OCI-LY7 (cell line): ENCODE measurements at regions not wholly inside any gene's neighbourhood (a gene's known extent, or its start where the extent isn't known, plus 50 kb on each side); places are given as distances from the start of the nearest gene placed in this dataset.

Source experiments
- BruUV-seq: library from RNA; stranded (reverse); fragments of 400-500 nt; replicated peaks from 2 replicates; lab custom pipeline; 2021; lab: Mats Ljungman, UMichigan
- CTCF ChIA-PET: fragments of 300-600 bp; sonication (Branson Sonifier 250); formaldehyde crosslinking; loops from one replicate; lab custom pipeline; 2022; ENCODE audit warnings: antibody characterized with exemption; ENCODE audit not compliant: unreplicated experiment; lab: Charles Lee
- POLR2A ChIA-PET: fragments of 300-600 bp; sonication (Branson Sonifier 250); formaldehyde crosslinking; loops from one replicate; lab custom pipeline; 2022; ENCODE audit warnings: antibody characterized with exemption; lab: Charles Lee
- DNase-seq: peaks from one replicate; pipeline ENCODE4 v3.0.0-alpha.2; 2015; ENCODE audit warnings: low spot score
- H2AFZ ChIP-seq: fragments of 200-600 bp; sonication (generic), shearing (Covaris generic); 2 replicates; pipeline ENCODE4 v1.6.1; 2014; ENCODE audit warnings: mild to moderate bottlenecking, antibody characterized with exemption, low read length, moderate library complexity
- H3K27ac ChIP-seq: fragments of 200-600 bp; sonication (generic); 2 replicates; pipeline ENCODE4 v1.5.1; 2014; ENCODE audit warnings: mixed run types, low read depth, mild to moderate bottlenecking, moderate library complexity, low read length, inconsistent platforms; ENCODE audit not compliant: poor library complexity, severe bottlenecking
- H3K36me3 ChIP-seq: fragments of 200-600 bp; sonication (generic); 2 replicates; pipeline ENCODE4 v1.6.1; 2014; ENCODE audit warnings: mild to moderate bottlenecking, antibody characterized with exemption, low read length, moderate library complexity, mixed read lengths; ENCODE audit not compliant: insufficient read depth
- H3K4me1 ChIP-seq: fragments of 200-600 bp; sonication (generic); 2 replicates; pipeline ENCODE4 v1.5.1; 2014; ENCODE audit warnings: mild to moderate bottlenecking, low read length; ENCODE audit not compliant: insufficient read depth, poor library complexity, severe bottlenecking
- H3K4me2 ChIP-seq: fragments of 200-600 bp; sonication (generic); 2 replicates; pipeline ENCODE4 v1.6.1; 2014; ENCODE audit warnings: mild to moderate bottlenecking, low read length
- H3K4me3 ChIP-seq: fragments of 200-600 bp; sonication (generic); 2 replicates; pipeline ENCODE4 v1.5.1; 2014; ENCODE audit warnings: mild to moderate bottlenecking, low read depth, low read length; ENCODE audit not compliant: poor library complexity, severe bottlenecking
- H3K79me2 ChIP-seq: fragments of 200-600 bp; sonication (generic); 2 replicates; pipeline ENCODE4 v1.6.1; 2016; ENCODE audit warnings: low read depth, mild to moderate bottlenecking, low read length, moderate library complexity, mixed read lengths; ENCODE audit not compliant: insufficient read depth
- H3K9me2 ChIP-seq: fragments of 200-600 bp; sonication (generic); 2 replicates; pipeline ENCODE4 v1.6.1; 2016; ENCODE audit warnings: mild to moderate bottlenecking, low read length, mixed read lengths; ENCODE audit not compliant: insufficient read depth
- H3K9me3 ChIP-seq: fragments of 200-600 bp; sonication (generic); 2 replicates; pipeline ENCODE4 v1.6.1; 2014; ENCODE audit warnings: mild to moderate bottlenecking, mixed run types, low read length, mixed read lengths
- H4K20me1 ChIP-seq: fragments of 200-600 bp; sonication (generic); 2 replicates; pipeline ENCODE4 v1.6.1; 2014; ENCODE audit warnings: mild to moderate bottlenecking, antibody characterized with exemption, low read length, moderate library complexity, mixed read lengths; ENCODE audit not compliant: insufficient read depth
- EZH2phosphoT487 ChIP-seq: fragments of 200-600 bp; sonication (generic); IDR thresholded peaks from 2 replicates; pipeline ENCODE4 v1.6.1; 2018; ENCODE audit warnings: low read depth, borderline replicate concordance, mild to moderate bottlenecking, mixed run types, antibody characterized with exemption, low read length, moderate library complexity, mixed read lengths
- intact Hi-C: fragments of 100-400 bp; cut with micrococcal nuclease; formaldehyde crosslinking; loops from one replicate; pipeline ENCODE4 v1.10.0; 2022; ENCODE audit not compliant: unreplicated experiment
- TF ChIP-seq, protein P1 (sequence below): fragments of 200-600 bp; sonication (generic); conservative IDR thresholded peaks from 2 replicates; pipeline ENCODE4 v1.5.1; 2014; ENCODE audit warnings: mild to moderate bottlenecking, antibody characterized with exemption, low read length, moderate library complexity, mixed read lengths

GRCh38 chr3:152676810-152677379 lies 158.0 kb upstream of the P2RY1 start:
- H3K9me2 ChIP-seq: no peaks in the 10 kb centered on the region
- TF ChIP-seq, protein P1, sequence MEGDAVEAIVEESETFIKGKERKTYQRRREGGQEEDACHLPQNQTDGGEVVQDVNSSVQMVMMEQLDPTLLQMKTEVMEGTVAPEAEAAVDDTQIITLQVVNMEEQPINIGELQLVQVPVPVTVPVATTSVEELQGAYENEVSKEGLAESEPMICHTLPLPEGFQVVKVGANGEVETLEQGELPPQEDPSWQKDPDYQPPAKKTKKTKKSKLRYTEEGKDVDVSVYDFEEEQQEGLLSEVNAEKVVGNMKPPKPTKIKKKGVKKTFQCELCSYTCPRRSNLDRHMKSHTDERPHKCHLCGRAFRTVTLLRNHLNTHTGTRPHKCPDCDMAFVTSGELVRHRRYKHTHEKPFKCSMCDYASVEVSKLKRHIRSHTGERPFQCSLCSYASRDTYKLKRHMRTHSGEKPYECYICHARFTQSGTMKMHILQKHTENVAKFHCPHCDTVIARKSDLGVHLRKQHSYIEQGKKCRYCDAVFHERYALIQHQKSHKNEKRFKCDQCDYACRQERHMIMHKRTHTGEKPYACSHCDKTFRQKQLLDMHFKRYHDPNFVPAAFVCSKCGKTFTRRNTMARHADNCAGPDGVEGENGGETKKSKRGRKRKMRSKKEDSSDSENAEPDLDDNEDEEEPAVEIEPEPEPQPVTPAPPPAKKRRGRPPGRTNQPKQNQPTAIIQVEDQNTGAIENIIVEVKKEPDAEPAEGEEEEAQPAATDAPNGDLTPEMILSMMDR: no peak
- POLR2A ChIA-PET: interaction anchor here (0.7 to 1.0 kb wide), 2 partner anchors 30 to 178 kb away, joined by 3 read pairs; no protein-coding TSS in a partner anchor
- no peak overlapping the region for H3K27ac ChIP-seq
- no peaks in the 10 kb centered on the region for H4K20me1 ChIP-seq
- H3K4me3 ChIP-seq: no peak overlapping the region
- no peak for DNase-seq
- no TSS peak for BruUV-seq
- H3K9me3 ChIP-seq: no peaks in the 10 kb centered on the region
- CTCF ChIA-PET: no interaction called here
- no peaks in the 10 kb centered on the region for H3K4me1 ChIP-seq
- no peak overlapping the region for H2AFZ ChIP-seq
- intact Hi-C loops: no loop called here
- no peak overlapping the region for H3K4me2 ChIP-seq
- no peaks in the 10 kb centered on the region for H3K36me3 ChIP-seq
- no peaks in the 10 kb centered on the region for H3K79me2 ChIP-seq

DNA sequence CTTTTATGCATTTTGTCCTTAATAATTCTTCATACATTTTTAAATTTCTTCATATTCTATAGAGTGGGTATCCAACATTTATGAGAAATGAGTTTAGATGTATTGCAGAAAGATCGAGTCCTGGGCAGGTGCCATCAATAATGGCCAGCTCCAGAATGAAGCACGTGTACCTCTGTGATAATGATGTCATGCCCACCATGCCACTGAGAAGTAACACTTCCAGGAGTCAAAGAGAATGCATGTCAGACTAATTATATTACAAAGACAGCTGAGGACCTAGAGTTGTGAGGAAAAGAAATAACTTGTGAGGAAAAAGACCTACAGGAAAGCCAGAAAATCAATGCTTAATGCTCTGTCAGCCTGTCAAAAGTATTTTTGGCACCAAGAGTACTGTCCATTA lies 157.4 kb upstream of the P2RY1 start:
- no TSS peak for BruUV-seq
- no peaks in the 10 kb centered on the region for H4K20me1 ChIP-seq
- H2AFZ ChIP-seq: no peak overlapping the region
- DNase-seq: no peak
- H3K36me3 ChIP-seq: no peaks in the 10 kb centered on the region
- no peak overlapping the region for H3K4me2 ChIP-seq
- TF ChIP-seq, protein P1: no peak
- TF ChIP-seq EZH2phosphoT487: no peak
- intact Hi-C loops: no loop called here
- no peak overlapping the region for H3K27ac ChIP-seq
- no peaks in the 10 kb centered on the region for H3K79me2 ChIP-seq
- no peaks in the 10 kb centered on the region for H3K9me2 ChIP-seq
- H3K4me1 ChIP-seq: no peaks in the 10 kb centered on the region
- ChIA-PET CTCF (no interaction called here), POLR2A (no interaction called here)
- no peaks in the 10 kb centered on the region for H3K9me3 ChIP-seq
- H3K4me3 ChIP-seq: no peak overlapping the region

DNA sequence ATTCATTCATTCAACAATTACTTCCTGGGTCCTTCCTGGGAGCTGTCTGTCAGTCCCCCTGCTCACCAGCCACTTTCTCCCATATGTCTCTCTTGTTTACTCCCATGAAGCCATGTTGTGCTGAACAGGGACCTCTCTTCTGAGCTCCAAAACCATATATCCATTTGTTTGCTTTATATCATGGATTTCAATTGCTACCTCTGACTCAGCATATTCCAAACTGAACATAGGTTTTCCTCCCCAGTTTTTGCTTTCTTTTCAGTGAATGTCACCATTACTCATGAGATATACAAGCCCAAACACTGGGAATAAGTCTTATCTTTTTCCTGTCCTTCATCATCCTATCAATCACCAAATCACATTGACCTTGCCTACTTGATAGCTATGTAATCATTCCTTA lies 152.5 kb upstream of the P2RY1 start:
- no peak overlapping the region for H3K4me3 ChIP-seq
- no peak overlapping the region for H3K27ac ChIP-seq
- H3K36me3 ChIP-seq: no peaks in the 10 kb centered on the region
- intact Hi-C loops: no loop called here
- CTCF ChIA-PET: no interaction called here
- H3K9me2 ChIP-seq: no peaks in the 10 kb centered on the region
- no peak for DNase-seq
- H3K4me2 ChIP-seq: no peak overlapping the region
- no peaks in the 10 kb centered on the region for H3K9me3 ChIP-seq
- no peaks in the 10 kb centered on the region for H3K4me1 ChIP-seq
- H4K20me1 ChIP-seq: no peaks in the 10 kb centered on the region
- BruUV-seq: no TSS peak
- no peak overlapping the region for H2AFZ ChIP-seq
- no peaks in the 10 kb centered on the region for H3K79me2 ChIP-seq
- TF ChIP-seq, protein P1: no peak
- TF ChIP-seq EZH2phosphoT487: no peak
- POLR2A ChIA-PET: no interaction called here
